ENCODE measurements at regions not wholly inside any gene's neighbourhood (a gene's known extent, or its start where the extent isn't known, plus 50 kb on each side); places are given as distances from the start of the nearest gene placed in this dataset.

DNA sequence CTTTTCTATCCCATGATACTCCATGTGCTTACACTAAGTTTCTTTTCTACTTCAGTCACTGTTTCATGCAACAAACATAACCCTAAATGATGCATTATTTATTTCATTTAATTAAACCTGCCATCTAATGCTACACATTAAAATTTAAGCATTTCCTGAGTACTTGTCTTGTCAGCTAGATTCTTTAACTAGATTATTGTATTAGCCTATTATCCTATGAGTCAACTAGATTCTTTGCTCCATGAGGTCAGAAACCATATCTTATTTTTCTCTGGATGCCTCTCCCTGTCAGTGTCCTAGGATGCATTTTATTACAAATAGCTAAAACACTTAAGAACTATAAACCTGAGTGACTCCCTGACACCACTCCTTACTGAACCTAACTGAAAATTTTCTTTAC, 652.4 kb downstream of the SLC4A3 start:
- Histone ChIP-seq H4K20me1 (ENCODE audit: insufficient read depth) (no peaks in the 10 kb centered on the region), H3K4me1 (ENCODE audit: insufficient read depth) (peaks cover 69% of the 10 kb centered on the region), H3K27me3 (replicated peaks; ENCODE audit: insufficient read depth) (no peaks in the 10 kb centered on the region), H3K9me2 (ENCODE audit: insufficient read depth) (no peaks in the 10 kb centered on the region), H3K4me2 (ENCODE audit: unreplicated experiment) (peak overlapping the region; percentile 54), H3K27ac (peak overlapping the region; percentile 92), H3K36me3 (ENCODE audit: low read depth) (no peaks in the 10 kb centered on the region), H3K79me2 (ENCODE audit: insufficient read depth) (no peaks in the 10 kb centered on the region), H3K9ac (peak overlapping the region; percentile 55; the same call in 1 of the 2 replicates), H2AFZ (peak overlapping the region; percentile 9; the same call in 1 of the 2 replicates), H3F3A (ENCODE audit: insufficient read depth) (peaks cover 64% of the 10 kb centered on the region), H3K4me3 (peak overlapping the region; percentile 22), H3K9me3 (ENCODE audit: low read depth) (no peaks in the 10 kb centered on the region)
- TF ChIP-seq EZH2phosphoT487 (IDR thresholded peaks at IDR 0.05; ENCODE audit: insufficient read depth, low read depth) (no peak), EZH2 (IDR thresholded peaks at IDR 0.05; ENCODE audit: insufficient read depth, poor library complexity, severe bottlenecking) (no peak)
- peak; percentile 66 for DNase-seq
- in situ Hi-C loops (cut with MboI) = no loop called here

DNA sequence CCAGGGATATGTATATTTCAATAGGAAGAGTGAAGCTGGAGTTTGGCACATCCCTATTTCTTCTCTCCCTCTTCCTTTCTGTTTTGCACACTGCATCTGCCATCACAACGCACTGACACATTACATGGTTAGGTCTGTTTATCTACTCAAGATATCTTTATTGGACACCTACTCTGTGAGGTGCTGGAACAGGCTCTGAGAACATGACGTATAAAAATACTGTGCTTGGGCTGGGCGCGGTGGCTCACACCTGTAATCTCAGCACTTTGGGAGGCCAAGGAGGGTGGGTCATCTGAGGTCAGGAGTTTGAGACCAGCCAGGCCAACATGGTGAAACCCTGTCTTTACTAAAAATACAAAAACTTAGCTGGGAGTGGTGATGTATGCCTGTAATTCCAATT, 653.3 kb downstream of the SLC4A3 start:
- WGBS, 2 experiments (ENCODE audit: low coverage in 1 of 2, low lambda C conversion rate in 2 of 2, missing lambda C conversion rate in 2 of 2) = 86 to 90% methylated on average over 4 of the region's 4 CpGs
- H4K20me1 ChIP-seq (ENCODE audit: insufficient read depth) = no peaks in the 10 kb centered on the region
- TF ChIP-seq EZH2phosphoT487 (IDR thresholded peaks at IDR 0.05; ENCODE audit: insufficient read depth, low read depth) (no peak), EZH2 (IDR thresholded peaks at IDR 0.05; ENCODE audit: insufficient read depth, poor library complexity, severe bottlenecking) (no peak)
- H3K27me3 ChIP-seq (replicated peaks; ENCODE audit: insufficient read depth) = no peaks in the 10 kb centered on the region
- H2AFZ ChIP-seq = peak overlapping the region; percentile 36; the same call in 1 of the 2 replicates
- H3K4me2 ChIP-seq (ENCODE audit: unreplicated experiment) = no peak overlapping the region
- no peaks in the 10 kb centered on the region; the same call in 1 of the 2 replicates for H3K9me2 ChIP-seq (ENCODE audit: insufficient read depth)
- H3K4me3 ChIP-seq = no peak overlapping the region
- no peak overlapping the region for H3K9ac ChIP-seq
- H3F3A ChIP-seq (ENCODE audit: insufficient read depth) = peaks cover 57% of the 10 kb centered on the region
- no peaks in the 10 kb centered on the region for H3K79me2 ChIP-seq (ENCODE audit: insufficient read depth)
- no peaks in the 10 kb centered on the region for H3K9me3 ChIP-seq (ENCODE audit: low read depth)
- H3K4me1 ChIP-seq (ENCODE audit: insufficient read depth) = peaks cover 60% of the 10 kb centered on the region
- H3K36me3 ChIP-seq (ENCODE audit: low read depth) = no peaks in the 10 kb centered on the region
- no peak for DNase-seq
- in situ Hi-C loops (cut with MboI) = no loop called here
- peak overlapping the region; percentile 92 for H3K27ac ChIP-seq

DNA sequence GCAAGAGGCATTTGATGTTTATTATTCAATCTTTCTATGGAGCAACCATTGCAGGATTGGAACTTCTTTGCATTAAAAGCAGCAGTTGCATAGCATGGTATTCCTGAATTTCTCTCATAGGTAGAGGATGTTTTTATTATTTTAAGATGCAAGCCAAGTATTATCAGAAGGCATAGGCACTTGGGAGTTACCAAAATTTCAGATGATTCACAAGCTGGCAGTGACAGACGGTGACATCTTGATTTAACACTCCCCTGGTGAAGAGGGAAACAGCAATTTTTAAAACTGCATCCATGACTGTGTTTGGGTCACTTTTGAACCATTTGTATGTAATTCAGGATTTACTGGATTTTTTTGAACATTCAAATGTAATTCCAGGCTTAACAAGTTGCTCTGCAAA, 654.3 kb downstream of the SLC4A3 start:
- in situ Hi-C loops (cut with MboI) = no loop called here
- H3K9me2 ChIP-seq (ENCODE audit: insufficient read depth) = no peaks in the 10 kb centered on the region; the same call in 1 of the 2 replicates
- peaks cover 50% of the 10 kb centered on the region for H3K4me1 ChIP-seq (ENCODE audit: insufficient read depth)
- peaks cover 46% of the 10 kb centered on the region for H3F3A ChIP-seq (ENCODE audit: insufficient read depth)
- no peaks in the 10 kb centered on the region for H3K79me2 ChIP-seq (ENCODE audit: insufficient read depth)
- no peaks in the 10 kb centered on the region for H4K20me1 ChIP-seq (ENCODE audit: insufficient read depth)
- no peak overlapping the region for H3K27ac ChIP-seq
- no peaks in the 10 kb centered on the region for H3K36me3 ChIP-seq (ENCODE audit: low read depth)
- H3K4me3 ChIP-seq = no peak overlapping the region
- 33 to 45% methylated on average over 1 of the region's 1 CpG for WGBS, 2 experiments (ENCODE audit: low coverage in 1 of 2, low lambda C conversion rate in 2 of 2, missing lambda C conversion rate in 2 of 2)
- no peaks in the 10 kb centered on the region for H3K27me3 ChIP-seq (replicated peaks; ENCODE audit: insufficient read depth)
- DNase-seq = no peak
- peak overlapping the region; percentile 16 for H3K4me2 ChIP-seq (ENCODE audit: unreplicated experiment)
- no peak for TF ChIP-seq EZH2phosphoT487 (IDR thresholded peaks at IDR 0.05; ENCODE audit: insufficient read depth, low read depth)
- no peak for TF ChIP-seq EZH2 (IDR thresholded peaks at IDR 0.05; ENCODE audit: insufficient read depth, poor library complexity, severe bottlenecking)
- H3K9me3 ChIP-seq (ENCODE audit: low read depth) = no peaks in the 10 kb centered on the region
- no peak overlapping the region for H2AFZ ChIP-seq
- no peak overlapping the region for H3K9ac ChIP-seq

- Histone ChIP-seq H4K20me1 (ENCODE audit: insufficient read depth) (no peaks in the 10 kb centered on the region), H3K4me2 (ENCODE audit: unreplicated experiment) (no peak overlapping the region), H3K9me2 (ENCODE audit: insufficient read depth) (no peaks in the 10 kb centered on the region; the same call in 1 of the 2 replicates), H3K4me1 (ENCODE audit: insufficient read depth) (peaks cover 45% of the 10 kb centered on the region), H3K4me3 (no peak overlapping the region), H2AFZ (no peak overlapping the region), H3K9me3 (ENCODE audit: low read depth) (no peaks in the 10 kb centered on the region), H3K27ac (no peak overlapping the region), H3K27me3 (replicated peaks; ENCODE audit: insufficient read depth) (no peaks in the 10 kb centered on the region), H3K36me3 (ENCODE audit: low read depth) (no peaks in the 10 kb centered on the region), H3K79me2 (ENCODE audit: insufficient read depth) (no peaks in the 10 kb centered on the region), H3F3A (ENCODE audit: insufficient read depth) (peaks cover 42% of the 10 kb centered on the region), H3K9ac (no peak overlapping the region)
- no peak for DNase-seq
- in situ Hi-C loops (cut with MboI) = no loop called here
- TF ChIP-seq EZH2phosphoT487 (IDR thresholded peaks at IDR 0.05; ENCODE audit: insufficient read depth, low read depth) = no peak
- TF ChIP-seq EZH2 (IDR thresholded peaks at IDR 0.05; ENCODE audit: insufficient read depth, poor library complexity, severe bottlenecking) = no peak
- WGBS, 2 experiments (ENCODE audit: low coverage in 1 of 2, low lambda C conversion rate in 2 of 2, missing lambda C conversion rate in 2 of 2) = 80 to 84% methylated on average over 3 of the region's 3 CpGs
Measured at GRCh38 chr2:220282236-220282635, 654.8 kb downstream of the SLC4A3 start.

GRCh38 chr2:220293966-220294365, 666.5 kb downstream of the SLC4A3 start:
- in situ Hi-C loops (cut with MboI) = no loop called here

More at GRCh38 chr2:220293966-220294365, 666.5 kb downstream of the SLC4A3 start:
- H3K4me2 ChIP-seq (ENCODE audit: unreplicated experiment) = no peak overlapping the region
- no peak for DNase-seq
- H3K79me2 ChIP-seq (ENCODE audit: insufficient read depth) = no peaks in the 10 kb centered on the region
- 59 to 67% methylated on average over 1 of the region's 1 CpG for WGBS, 2 experiments (ENCODE audit: low coverage in 1 of 2, low lambda C conversion rate in 2 of 2, missing lambda C conversion rate in 2 of 2)
- H3F3A ChIP-seq (ENCODE audit: insufficient read depth) = no peaks in the 10 kb centered on the region
- no peak overlapping the region for H3K9ac ChIP-seq
- no peaks in the 10 kb centered on the region for H3K27me3 ChIP-seq (replicated peaks; ENCODE audit: insufficient read depth)
- TF ChIP-seq EZH2phosphoT487 (IDR thresholded peaks at IDR 0.05; ENCODE audit: insufficient read depth, low read depth) (no peak), EZH2 (IDR thresholded peaks at IDR 0.05; ENCODE audit: insufficient read depth, poor library complexity, severe bottlenecking) (no peak)
- no peaks in the 10 kb centered on the region for H3K4me1 ChIP-seq (ENCODE audit: insufficient read depth)
- peaks cover 4% of the 10 kb centered on the region for H3K9me3 ChIP-seq (ENCODE audit: low read depth)
- H4K20me1 ChIP-seq (ENCODE audit: insufficient read depth) = no peaks in the 10 kb centered on the region
- H3K36me3 ChIP-seq (ENCODE audit: low read depth) = no peaks in the 10 kb centered on the region; the same call in 1 of the 2 replicates
- H2AFZ ChIP-seq = no peak overlapping the region
- no peaks in the 10 kb centered on the region for H3K9me2 ChIP-seq (ENCODE audit: insufficient read depth)
- H3K27ac ChIP-seq = no peak overlapping the region
- no peak overlapping the region for H3K4me3 ChIP-seq
